GM21717 (cell line): ENCODE measurements at regions not wholly inside any gene's neighbourhood (a gene's known extent, or its start where the extent isn't known, plus 50 kb on each side); places are given as distances from the start of the nearest gene placed in this dataset.
"Not testable (repeated sequence)": the region's sequence is repeated elsewhere in the genome, so short reads cannot be mapped to it uniquely, and the experiment has no call there.

Source experiments
- ATAC-seq: cut with Tn5 transposase; IDR thresholded peaks from one replicate; pipeline ENCODE4 v1.9.1; 2021; ENCODE audit warnings: mild to moderate bottlenecking, moderate library complexity; ENCODE audit not compliant: unreplicated experiment

GRCh38 chr5:91830361-91830953, 447.3 kb upstream of the ARRDC3 start:
- ATAC-seq: no peak

GRCh38 chr5:91825618-91826017, 442.5 kb upstream of the ARRDC3 start:
- ATAC-seq: no peak

GRCh38 chr5:91824406-91824805, 441.3 kb upstream of the ARRDC3 start:
- ATAC-seq: no peak

GRCh38 chr5:91820874-91821273, 437.8 kb upstream of the ARRDC3 start:
- ATAC-seq: no peak

- ATAC-seq: no peak
These were observed 433.6 kb upstream of the ARRDC3 start for GRCh38 chr5:91816681-91817080.

GRCh38 chr5:91797576-91797975, 414.5 kb upstream of the ARRDC3 start:
- no peak for ATAC-seq

GRCh38 chr5:91794856-91795548, 411.9 kb upstream of the ARRDC3 start:
- ATAC-seq: no peak

GRCh38 chr5:91794455-91794854, 411.3 kb upstream of the ARRDC3 start:
- ATAC-seq: no peak

- no peak for ATAC-seq
These were observed 404.6 kb upstream of the ARRDC3 start for GRCh38 chr5:91787718-91788117.

- no peak for ATAC-seq
These were observed 394.6 kb upstream of the ARRDC3 start for GRCh38 chr5:91777671-91778070.

GRCh38 chr5:91776249-91776648, 393.1 kb upstream of the ARRDC3 start:
- ATAC-seq: no peak

- no peak for ATAC-seq
These were observed 387.3 kb upstream of the ARRDC3 start for GRCh38 chr5:91770400-91770799.

- ATAC-seq: not testable (repeated sequence)
These were observed 374.3 kb upstream of the ARRDC3 start for GRCh38 chr5:91757383-91757782.

GRCh38 chr5:91754990-91755389, 371.9 kb upstream of the ARRDC3 start:
- no peak for ATAC-seq

GRCh38 chr5:91744470-91744869, 361.4 kb upstream of the ARRDC3 start:
- ATAC-seq: not testable (repeated sequence)

GRCh38 chr5:91742550-91742949, 359.4 kb upstream of the ARRDC3 start:
- ATAC-seq: no peak

- ATAC-seq: no peak
These were observed 358.8 kb upstream of the ARRDC3 start for GRCh38 chr5:91741764-91742505.

GRCh38 chr5:91730026-91730425, 346.9 kb upstream of the ARRDC3 start:
- ATAC-seq: no peak

- ATAC-seq: no peak
These were observed 344.3 kb upstream of the ARRDC3 start for GRCh38 chr5:91727463-91727862.

- ATAC-seq: no peak
These were observed 339.8 kb upstream of the ARRDC3 start for GRCh38 chr5:91722736-91723467.

GRCh38 chr5:91712718-91713117, 329.6 kb upstream of the ARRDC3 start:
- no peak for ATAC-seq

GRCh38 chr5:91707521-91707841, 324.4 kb upstream of the ARRDC3 start:
- ATAC-seq: no peak
